HEK293 (cell line): ENCODE measurements at regions not wholly inside any gene's neighbourhood (a gene's known extent, or its start where the extent isn't known, plus 50 kb on each side); places are given as distances from the start of the nearest gene placed in this dataset.

Experiments
- CTCF ChIA-PET: fragments of 350-600 bp; formaldehyde crosslinking; extraction: SDS; loops from one replicate; lab custom pipeline; 2021; ENCODE audit warnings: antibody characterized with exemption; lab: Yijun Ruan, JAX
- POLR2A ChIA-PET: fragments of 300-600 bp; formaldehyde crosslinking; extraction: SDS; loops from one replicate; lab custom pipeline; 2020; ENCODE audit warnings: antibody characterized with exemption, inconsistent platforms; lab: Yijun Ruan, JAX
- H3K27ac ChIP-seq: fragments of 200-500 bp; sonication (Bioruptor generic); 2 replicates; pipeline ENCODE4 v1.5.1; 2014; ENCODE audit warnings: low read depth, low read length, control low read depth, inconsistent platforms; ENCODE audit errors: extremely low read depth
- H3K36me3 ChIP-seq, 2 experiments: fragments of 200-500 bp in 1 of 2; sonication (Bioruptor generic) in 1 of 2; 1 replicate in 1 of 2; 2 replicates in 1 of 2; pipeline ENCODE4 v1.5.1; 2014 to 2017; ENCODE audit warnings: inconsistent platforms in 2 of 2, low read length in 2 of 2; ENCODE audit not compliant: control insufficient read depth in 2 of 2, insufficient read depth in 1 of 2
- H3K4me1 ChIP-seq: fragments of 200-500 bp; sonication (Bioruptor generic); 2 replicates; pipeline ENCODE4 v1.5.1; 2014; ENCODE audit warnings: mild to moderate bottlenecking, low read length, inconsistent platforms; ENCODE audit not compliant: control insufficient read depth, insufficient read depth
- H3K4me3 ChIP-seq: 2 replicates; pipeline ENCODE4 v1.5.1; 2011; ENCODE audit warnings: low read depth, mild to moderate bottlenecking, control low read depth, low read length, moderate library complexity
- H3K9me3 ChIP-seq: fragments of 200-500 bp; sonication (Bioruptor generic); 2 replicates; pipeline ENCODE4 v1.5.1; 2014; ENCODE audit warnings: low read depth, low read length, inconsistent platforms; ENCODE audit not compliant: control insufficient read depth, insufficient read depth
- GLI2 ChIP-seq: fragments of 450-650 bp; formaldehyde crosslinking; IDR thresholded peaks from 2 replicates; pipeline ENCODE4; 2017; ENCODE audit warnings: missing biosample characterization, missing genetic modification characterization, low read depth, borderline replicate concordance
- GLIS2 ChIP-seq: fragments of 450-650 bp; formaldehyde crosslinking; IDR thresholded peaks from 2 replicates; pipeline ENCODE4 v1.5.1; 2016; ENCODE audit warnings: missing biosample characterization, missing genetic modification characterization
- HOXA7 ChIP-seq: sonication (generic); formaldehyde crosslinking; IDR thresholded peaks from 2 replicates; pipeline ENCODE4 v1.8.1; 2022; ENCODE audit warnings: missing genetic modification reagents, borderline replicate concordance
- HOXC10 ChIP-seq: sonication (generic); formaldehyde crosslinking; IDR thresholded peaks from 2 replicates; pipeline ENCODE4 v1.8.1; 2023; ENCODE audit warnings: mild to moderate bottlenecking, missing genetic modification reagents
- HOXD13 ChIP-seq: sonication (generic); formaldehyde crosslinking; IDR thresholded peaks from 2 replicates; pipeline ENCODE4 v1.8.0; 2022; ENCODE audit warnings: missing genetic modification reagents, borderline replicate concordance
- KLF10 ChIP-seq: fragments of 450-650 bp; IDR thresholded peaks from 2 replicates; pipeline ENCODE4 v1.5.1; 2018; ENCODE audit warnings: missing biosample characterization, mild to moderate bottlenecking, missing genetic modification characterization
- KLF7 ChIP-seq: fragments of 450-650 bp; formaldehyde crosslinking; IDR thresholded peaks from 2 replicates; pipeline ENCODE4 v1.5.1; 2016; ENCODE audit warnings: missing biosample characterization, missing genetic modification characterization, borderline replicate concordance
- PRDM1 ChIP-seq: fragments of 450-650 bp; formaldehyde crosslinking; IDR thresholded peaks from 2 replicates; pipeline ENCODE4; 2016; ENCODE audit warnings: missing biosample characterization, missing genetic modification characterization
- SP2 ChIP-seq: fragments of 450-650 bp; formaldehyde crosslinking; IDR thresholded peaks from 2 replicates; pipeline ENCODE4 v1.5.1; 2016; ENCODE audit warnings: missing biosample characterization, missing genetic modification characterization
- SP3 ChIP-seq: fragments of 450-650 bp; formaldehyde crosslinking; IDR thresholded peaks from 2 replicates; pipeline ENCODE4 v1.5.1; 2016; ENCODE audit warnings: missing biosample characterization, missing genetic modification characterization
- WT1 ChIP-seq: fragments of 450-650 bp; formaldehyde crosslinking; IDR thresholded peaks from 2 replicates; pipeline ENCODE4 v1.5.1; 2016; ENCODE audit warnings: missing biosample characterization, missing genetic modification characterization
- ZBTB20 ChIP-seq: fragments of 450-650 bp; formaldehyde crosslinking; IDR thresholded peaks from 2 replicates; pipeline ENCODE4 v1.5.1; 2016; ENCODE audit warnings: missing biosample characterization, missing genetic modification characterization
- ZBTB8A ChIP-seq: fragments of 450-650 bp; formaldehyde crosslinking; IDR thresholded peaks from 2 replicates; pipeline ENCODE4 v1.5.1; 2016; ENCODE audit warnings: missing biosample characterization, missing genetic modification characterization
- ZNF10 ChIP-seq: fragments of 450-650 bp; formaldehyde crosslinking; IDR thresholded peaks from 2 replicates; pipeline ENCODE4 v1.5.1; 2017; ENCODE audit warnings: missing biosample characterization, missing genetic modification characterization
- ZNF114 ChIP-seq: fragments of 450-650 bp; formaldehyde crosslinking; IDR thresholded peaks from 2 replicates; pipeline ENCODE4 v1.5.0; 2017; ENCODE audit warnings: missing biosample characterization, missing genetic modification characterization
- ZNF140 ChIP-seq: fragments of 450-650 bp; formaldehyde crosslinking; IDR thresholded peaks from 2 replicates; pipeline ENCODE4 v1.5.1; 2016; ENCODE audit warnings: missing biosample characterization, missing genetic modification characterization
- ZNF169 ChIP-seq: fragments of 450-650 bp; formaldehyde crosslinking; IDR thresholded peaks from 2 replicates; pipeline ENCODE4 v1.5.1; 2016; ENCODE audit warnings: missing biosample characterization, missing genetic modification characterization
- ZNF391 ChIP-seq: fragments of 450-650 bp; formaldehyde crosslinking; IDR thresholded peaks from 2 replicates; pipeline ENCODE4 v1.5.1; 2016; ENCODE audit warnings: low read depth, missing biosample characterization, missing genetic modification characterization, borderline replicate concordance
- ZNF394 ChIP-seq: fragments of 450-650 bp; formaldehyde crosslinking; IDR thresholded peaks from 2 replicates; pipeline ENCODE4 v1.5.1; 2016; ENCODE audit warnings: missing biosample characterization, missing genetic modification characterization, mild to moderate bottlenecking, moderate library complexity, borderline replicate concordance
- ZNF416 ChIP-seq: fragments of 450-650 bp; formaldehyde crosslinking; IDR thresholded peaks from 2 replicates; pipeline ENCODE4 v1.5.1; 2016; ENCODE audit warnings: missing biosample characterization, missing genetic modification characterization
- ZNF501 ChIP-seq: fragments of 450-650 bp; formaldehyde crosslinking; IDR thresholded peaks from 2 replicates; pipeline ENCODE4 v1.5.1; 2016; ENCODE audit warnings: missing biosample characterization, missing genetic modification characterization
- ZNF529 ChIP-seq: fragments of 450-650 bp; formaldehyde crosslinking; IDR thresholded peaks from 2 replicates; pipeline ENCODE4 v1.5.1; 2017; ENCODE audit warnings: missing genetic modification characterization, missing biosample characterization; ENCODE audit not compliant: insufficient replicate concordance
- ZNF558 ChIP-seq: fragments of 450-650 bp; formaldehyde crosslinking; IDR thresholded peaks from 2 replicates; pipeline ENCODE4 v1.5.1; 2016; ENCODE audit warnings: missing biosample characterization, missing genetic modification characterization
- ZNF560 ChIP-seq: fragments of 450-650 bp; formaldehyde crosslinking; IDR thresholded peaks from 2 replicates; pipeline ENCODE4 v1.5.1; 2017; ENCODE audit warnings: missing biosample characterization, missing genetic modification characterization, borderline replicate concordance
- ZNF580 ChIP-seq: fragments of 450-650 bp; formaldehyde crosslinking; IDR thresholded peaks from 2 replicates; pipeline ENCODE4 v1.5.1; 2016; ENCODE audit warnings: missing biosample characterization, missing genetic modification characterization
- ZNF600 ChIP-seq: fragments of 450-650 bp; formaldehyde crosslinking; IDR thresholded peaks from 2 replicates; pipeline ENCODE4 v1.5.1; 2016; ENCODE audit warnings: missing biosample characterization, missing genetic modification characterization
- ZNF76 ChIP-seq: fragments of 450-650 bp; formaldehyde crosslinking; IDR thresholded peaks from 2 replicates; pipeline ENCODE4; 2016; ENCODE audit warnings: low read depth, missing biosample characterization, missing genetic modification characterization, borderline replicate concordance
- TF ChIP-seq, protein P1 (sequence below): fragments of 450-650 bp; formaldehyde crosslinking; IDR thresholded peaks from 2 replicates; pipeline ENCODE4 v1.5.1; 2016; ENCODE audit warnings: missing biosample characterization, missing genetic modification characterization
- TF ChIP-seq, protein P2 (sequence below): fragments of 450-650 bp; formaldehyde crosslinking; IDR thresholded peaks from 2 replicates; pipeline ENCODE4 v1.5.1; 2016; ENCODE audit warnings: missing biosample characterization, missing genetic modification characterization
- TF ChIP-seq, protein P3 (sequence below): fragments of 450-650 bp; formaldehyde crosslinking; IDR thresholded peaks from 2 replicates; pipeline ENCODE4 v1.5.1; 2017; ENCODE audit warnings: missing biosample characterization, missing genetic modification characterization

DNA sequence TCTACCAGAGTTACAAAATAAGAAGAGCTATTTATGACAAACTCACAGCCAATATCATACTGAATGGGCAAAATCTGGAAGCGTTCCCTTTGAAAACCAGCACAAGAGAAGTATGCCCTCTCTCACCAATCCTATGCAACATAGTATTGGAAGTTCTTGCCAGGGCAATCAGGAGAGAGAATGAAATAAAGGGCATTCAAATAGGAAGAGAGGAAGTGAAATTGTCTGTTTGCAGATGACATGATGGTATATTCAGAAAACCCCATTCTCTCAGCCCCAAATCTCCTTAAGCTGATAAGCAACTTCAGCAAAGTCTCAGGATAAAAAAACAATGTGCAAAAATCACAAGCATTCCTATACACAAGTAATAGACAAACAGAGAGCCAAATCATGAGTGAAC, 1169.5 kb downstream of the AMY1C start:
- CTCF ChIA-PET = no interaction called here
- no peaks in the 10 kb centered on the region for H3K9me3 ChIP-seq
- H3K4me3 ChIP-seq = no peak overlapping the region
- no peak for TF ChIP-seq ZNF416 (tag by site-specific recombination)
- TF ChIP-seq ZBTB20 (tag by site-specific recombination) = no peak
- no peak for TF ChIP-seq ZNF558 (tag by site-specific recombination)
- TF ChIP-seq ZNF560 (tag by site-specific recombination) = no peak
- TF ChIP-seq ZNF114 (tag by site-specific recombination) = no peak
- no peak for TF ChIP-seq ZNF391 (tag by site-specific recombination)
- no peak for TF ChIP-seq WT1 (tag by site-specific recombination)
- TF ChIP-seq ZNF76 (tag by site-specific recombination) = no peak
- TF ChIP-seq PRDM1 (tag by site-specific recombination) = no peak
- no peak for TF ChIP-seq ZNF529 (tag by site-specific recombination)
- no peak for TF ChIP-seq KLF10 (tag by site-specific recombination)
- TF ChIP-seq ZNF169 (tag by site-specific recombination) = no peak
- TF ChIP-seq KLF7 (tag by site-specific recombination) = no peak
- no peak for TF ChIP-seq ZNF600 (tag by site-specific recombination)
- no peak for TF ChIP-seq SP2 (tag by site-specific recombination)
- no peak for TF ChIP-seq HOXA7 (CRISPR knock-in tag)
- TF ChIP-seq GLI2 (tag by site-specific recombination) = no peak
- no peak for TF ChIP-seq GLIS2 (tag by site-specific recombination)
- no peak for TF ChIP-seq HOXC10 (CRISPR knock-in tag)
- POLR2A ChIA-PET = no interaction called here
- H3K36me3 ChIP-seq = no peaks in the 10 kb centered on the region
- H3K4me1 ChIP-seq = no peaks in the 10 kb centered on the region
- no peak overlapping the region for H3K27ac ChIP-seq

GRCh38 chr1:104921525-104921924, 1171.8 kb downstream of the AMY1C start:
- Histone ChIP-seq H3K36me3 (no peaks in the 10 kb centered on the region), H3K27ac (no peak overlapping the region), H3K4me1 (no peaks in the 10 kb centered on the region), H3K4me3 (no peak overlapping the region), H3K9me3 (no peaks in the 10 kb centered on the region)
- CTCF ChIA-PET = interaction anchor here (0.6 kb wide), 1 partner anchor 10 kb away, joined by 4 read pairs; no protein-coding TSS in a partner anchor
- POLR2A ChIA-PET = no interaction called here
- TF ChIP-seq ZNF501 (tag by site-specific recombination) (no peak), ZNF560 (tag by site-specific recombination) (no peak), ZNF140 (tag by site-specific recombination) (no peak), ZNF394 (tag by site-specific recombination) (no peak), HOXD13 (CRISPR knock-in tag) (no peak), ZNF10 (no peak), ZBTB8A (tag by site-specific recombination) (no peak), ZNF580 (tag by site-specific recombination) (no peak), SP3 (tag by site-specific recombination) (no peak)
- TF ChIP-seq, protein P1, sequence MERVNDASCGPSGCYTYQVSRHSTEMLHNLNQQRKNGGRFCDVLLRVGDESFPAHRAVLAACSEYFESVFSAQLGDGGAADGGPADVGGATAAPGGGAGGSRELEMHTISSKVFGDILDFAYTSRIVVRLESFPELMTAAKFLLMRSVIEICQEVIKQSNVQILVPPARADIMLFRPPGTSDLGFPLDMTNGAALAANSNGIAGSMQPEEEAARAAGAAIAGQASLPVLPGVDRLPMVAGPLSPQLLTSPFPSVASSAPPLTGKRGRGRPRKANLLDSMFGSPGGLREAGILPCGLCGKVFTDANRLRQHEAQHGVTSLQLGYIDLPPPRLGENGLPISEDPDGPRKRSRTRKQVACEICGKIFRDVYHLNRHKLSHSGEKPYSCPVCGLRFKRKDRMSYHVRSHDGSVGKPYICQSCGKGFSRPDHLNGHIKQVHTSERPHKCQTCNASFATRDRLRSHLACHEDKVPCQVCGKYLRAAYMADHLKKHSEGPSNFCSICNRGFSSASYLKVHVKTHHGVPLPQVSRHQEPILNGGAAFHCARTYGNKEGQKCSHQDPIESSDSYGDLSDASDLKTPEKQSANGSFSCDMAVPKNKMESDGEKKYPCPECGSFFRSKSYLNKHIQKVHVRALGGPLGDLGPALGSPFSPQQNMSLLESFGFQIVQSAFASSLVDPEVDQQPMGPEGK (tag by site-specific recombination) = no peak
- TF ChIP-seq, protein P2, sequence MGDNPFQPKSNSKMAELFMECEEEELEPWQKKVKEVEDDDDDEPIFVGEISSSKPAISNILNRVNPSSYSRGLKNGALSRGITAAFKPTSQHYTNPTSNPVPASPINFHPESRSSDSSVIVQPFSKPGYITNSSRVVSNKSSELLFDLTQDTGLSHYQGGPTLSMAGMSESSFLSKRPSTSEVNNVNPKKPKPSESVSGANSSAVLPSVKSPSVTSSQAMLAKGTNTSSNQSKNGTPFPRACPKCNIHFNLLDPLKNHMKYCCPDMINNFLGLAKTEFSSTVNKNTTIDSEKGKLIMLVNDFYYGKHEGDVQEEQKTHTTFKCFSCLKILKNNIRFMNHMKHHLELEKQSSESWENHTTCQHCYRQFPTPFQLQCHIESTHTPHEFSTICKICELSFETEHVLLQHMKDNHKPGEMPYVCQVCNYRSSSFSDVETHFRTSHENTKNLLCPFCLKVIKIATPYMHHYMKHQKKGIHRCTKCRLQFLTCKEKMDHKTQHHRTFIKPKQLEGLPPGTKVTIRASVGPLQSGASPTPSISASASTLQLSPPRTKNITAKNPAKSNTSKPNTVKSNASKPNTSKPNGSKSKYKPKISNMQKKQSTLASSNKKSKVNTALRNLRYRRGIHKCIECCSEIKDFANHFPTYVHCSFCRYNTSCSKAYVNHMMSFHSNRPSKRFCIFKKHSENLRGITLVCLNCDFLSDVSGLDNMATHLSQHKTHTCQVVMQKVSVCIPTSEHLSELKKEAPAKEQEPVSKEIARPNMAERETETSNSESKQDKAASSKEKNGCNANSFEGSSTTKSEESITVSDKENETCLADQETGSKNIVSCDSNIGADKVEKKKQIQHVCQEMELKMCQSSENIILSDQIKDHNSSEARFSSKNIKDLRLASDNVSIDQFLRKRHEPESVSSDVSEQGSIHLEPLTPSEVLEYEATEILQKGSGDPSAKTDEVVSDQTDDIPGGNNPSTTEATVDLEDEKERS (tag by site-specific recombination) = no peak
- TF ChIP-seq, protein P3, sequence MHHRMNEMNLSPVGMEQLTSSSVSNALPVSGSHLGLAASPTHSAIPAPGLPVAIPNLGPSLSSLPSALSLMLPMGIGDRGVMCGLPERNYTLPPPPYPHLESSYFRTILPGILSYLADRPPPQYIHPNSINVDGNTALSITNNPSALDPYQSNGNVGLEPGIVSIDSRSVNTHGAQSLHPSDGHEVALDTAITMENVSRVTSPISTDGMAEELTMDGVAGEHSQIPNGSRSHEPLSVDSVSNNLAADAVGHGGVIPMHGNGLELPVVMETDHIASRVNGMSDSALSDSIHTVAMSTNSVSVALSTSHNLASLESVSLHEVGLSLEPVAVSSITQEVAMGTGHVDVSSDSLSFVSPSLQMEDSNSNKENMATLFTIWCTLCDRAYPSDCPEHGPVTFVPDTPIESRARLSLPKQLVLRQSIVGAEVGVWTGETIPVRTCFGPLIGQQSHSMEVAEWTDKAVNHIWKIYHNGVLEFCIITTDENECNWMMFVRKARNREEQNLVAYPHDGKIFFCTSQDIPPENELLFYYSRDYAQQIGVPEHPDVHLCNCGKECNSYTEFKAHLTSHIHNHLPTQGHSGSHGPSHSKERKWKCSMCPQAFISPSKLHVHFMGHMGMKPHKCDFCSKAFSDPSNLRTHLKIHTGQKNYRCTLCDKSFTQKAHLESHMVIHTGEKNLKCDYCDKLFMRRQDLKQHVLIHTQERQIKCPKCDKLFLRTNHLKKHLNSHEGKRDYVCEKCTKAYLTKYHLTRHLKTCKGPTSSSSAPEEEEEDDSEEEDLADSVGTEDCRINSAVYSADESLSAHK (tag by site-specific recombination) = no peak
